ENCODE measurements at regions not wholly inside any gene's neighbourhood (a gene's known extent, or its start where the extent isn't known, plus 50 kb on each side); places are given as distances from the start of the nearest gene placed in this dataset.

DNA sequence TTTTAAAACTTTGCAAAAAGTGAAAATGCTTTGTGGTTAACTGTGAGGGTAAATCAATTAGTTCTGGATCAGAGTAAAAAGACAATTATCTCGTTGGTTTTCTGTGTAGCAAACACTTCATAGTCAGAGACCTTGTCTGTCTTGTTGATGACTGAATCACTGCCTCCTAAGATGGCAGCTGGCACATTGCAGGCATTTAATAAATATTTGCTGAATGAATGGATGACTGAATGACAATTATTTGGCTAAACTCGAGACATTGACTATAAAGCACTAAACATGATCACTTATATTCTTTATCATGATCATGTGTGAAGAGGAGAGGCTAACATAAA, 96.2 kb downstream of the MAIP1 start:
- DNase-seq (ENCODE audit: low spot score) = no peak
- intact Hi-C loops (cut with DNase I) = no loop called here

DNA sequence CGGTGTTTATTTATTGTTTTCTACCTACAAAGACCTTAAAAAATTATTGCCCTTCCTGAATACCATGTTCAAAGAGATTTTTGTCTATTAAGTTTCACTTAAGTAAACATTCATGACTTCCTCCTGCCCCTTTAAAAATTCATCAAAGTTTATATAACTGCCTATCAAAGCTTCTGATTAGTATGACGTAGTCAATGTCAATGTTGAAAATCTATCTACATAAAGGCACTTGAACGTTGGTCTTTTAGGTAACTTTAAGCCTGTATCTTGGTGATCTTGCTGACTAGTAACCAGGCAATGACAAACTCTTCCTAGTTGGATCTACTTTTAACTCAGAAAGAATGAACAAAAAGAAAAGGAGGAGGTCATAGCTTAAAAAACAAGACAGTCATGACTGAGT, 97.2 kb downstream of the MAIP1 start:
- DNase-seq (ENCODE audit: low spot score) = no peak
- intact Hi-C loops (cut with DNase I) = no loop called here

GRCh38 chr2:200054681-200055468, 99.5 kb downstream of the MAIP1 start:
- intact Hi-C loops (cut with DNase I) = no loop called here
- no peak for DNase-seq (ENCODE audit: low spot score)

DNA sequence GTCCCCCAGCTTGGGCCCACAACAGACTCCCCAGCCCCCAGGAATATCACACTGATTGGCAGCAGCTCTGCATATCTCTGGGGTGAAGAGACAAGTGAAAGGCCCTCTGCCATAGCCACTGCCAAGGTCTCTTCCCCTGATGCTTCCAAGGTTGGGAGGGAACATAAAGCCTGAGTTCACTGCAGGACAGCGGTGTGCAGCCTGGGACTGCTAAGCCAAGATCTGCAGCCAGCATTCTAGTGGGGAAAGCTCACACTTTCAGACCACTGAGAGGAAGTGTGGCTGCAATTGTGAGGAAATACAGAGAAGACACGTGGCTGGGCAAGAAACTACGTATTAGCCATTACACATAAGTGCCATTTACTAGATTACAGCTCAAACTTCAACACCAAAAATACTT, 100.7 kb downstream of the MAIP1 start:
- no peak for DNase-seq (ENCODE audit: low spot score)
- intact Hi-C loops (cut with DNase I) = no loop called here

DNA sequence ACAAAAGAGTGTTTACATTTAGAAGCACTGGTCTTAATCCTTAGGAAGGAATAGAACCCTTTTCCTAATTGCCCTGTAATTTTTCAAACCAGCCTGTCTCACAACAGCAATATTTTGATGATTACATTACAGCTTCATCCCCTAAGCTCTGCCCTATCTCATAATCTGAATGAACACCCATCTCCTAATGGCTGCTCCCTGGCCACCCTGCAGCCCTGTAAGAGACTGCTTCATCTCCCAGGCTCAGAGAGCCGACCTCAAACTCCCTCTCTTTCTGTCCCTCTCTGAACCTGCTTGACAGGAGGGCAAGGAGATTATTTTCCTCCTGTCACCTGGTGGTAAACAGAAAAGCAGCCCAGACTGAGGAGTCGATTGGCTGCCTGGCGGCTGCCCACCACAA, 107.8 kb downstream of the MAIP1 start:
- no peak for DNase-seq (ENCODE audit: low spot score)
- intact Hi-C loops (cut with DNase I) = no loop called here

GRCh38 chr2:200064879-200065278, 109.5 kb downstream of the MAIP1 start:
- intact Hi-C loops (cut with DNase I) = no loop called here
- no peak for DNase-seq (ENCODE audit: low spot score)

- intact Hi-C loops (cut with DNase I) = no loop called here
- DNase-seq (ENCODE audit: low spot score) = no peak
Measured at GRCh38 chr2:200065477-200065876, 110.1 kb downstream of the MAIP1 start.

DNA sequence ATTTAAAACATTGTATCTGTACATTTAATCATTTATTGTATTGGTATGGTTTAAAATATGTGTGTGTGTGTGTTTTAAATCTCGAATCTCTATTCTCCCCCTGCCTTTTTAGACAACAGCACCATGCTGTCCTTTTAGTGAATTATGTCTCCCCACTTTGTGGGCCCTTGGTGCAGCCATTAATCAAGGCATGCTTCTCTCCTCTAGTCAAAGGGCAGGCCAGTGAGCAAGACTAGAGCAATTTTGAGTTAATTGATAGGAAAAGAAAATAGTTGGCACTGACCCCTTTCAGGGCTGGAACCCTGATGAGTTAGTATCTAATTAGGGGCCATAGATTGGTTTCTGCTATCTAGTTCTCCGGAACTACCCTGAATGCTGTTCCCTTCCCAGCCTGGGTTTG, 111.0 kb downstream of the MAIP1 start:
- intact Hi-C loops (cut with DNase I) = no loop called here

GRCh38 chr2:200068642-200069041, 113.3 kb downstream of the MAIP1 start:
- intact Hi-C loops (cut with DNase I) = no loop called here
- DNase-seq (ENCODE audit: low spot score) = no peak

More for the DNA sequence above, 111.0 kb downstream of the MAIP1 start:
- DNase-seq (ENCODE audit: low spot score) = no peak

GRCh38 chr2:200077210-200077650, 121.8 kb downstream of the MAIP1 start:
- DNase-seq (ENCODE audit: low spot score) = no peak
- intact Hi-C loops (cut with DNase I) = no loop called here

DNA sequence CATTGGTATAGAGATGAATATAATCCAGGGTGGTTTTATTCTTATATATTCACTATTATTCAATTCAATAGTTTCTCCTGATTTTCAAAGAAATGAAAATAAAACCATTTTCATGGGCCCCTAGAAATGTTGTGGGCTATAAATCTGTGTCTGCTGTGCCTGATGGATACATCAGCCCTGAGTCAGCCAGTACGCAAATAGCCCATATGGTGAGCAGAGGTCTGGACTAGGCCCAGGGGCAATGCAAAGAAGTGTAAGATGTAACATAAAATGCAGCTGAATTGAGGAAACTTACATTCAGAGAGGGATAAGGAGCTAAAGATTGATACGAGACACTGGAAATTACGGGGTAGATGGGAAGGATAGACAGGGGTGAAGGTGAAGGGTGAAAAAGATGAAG, 122.5 kb downstream of the MAIP1 start:
- DNase-seq (ENCODE audit: low spot score) = no peak
- intact Hi-C loops (cut with DNase I) = no loop called here

- intact Hi-C loops (cut with DNase I) = no loop called here
- DNase-seq (ENCODE audit: low spot score) = no peak
Measured at GRCh38 chr2:200079356-200079755, 124.0 kb downstream of the MAIP1 start.

DNA sequence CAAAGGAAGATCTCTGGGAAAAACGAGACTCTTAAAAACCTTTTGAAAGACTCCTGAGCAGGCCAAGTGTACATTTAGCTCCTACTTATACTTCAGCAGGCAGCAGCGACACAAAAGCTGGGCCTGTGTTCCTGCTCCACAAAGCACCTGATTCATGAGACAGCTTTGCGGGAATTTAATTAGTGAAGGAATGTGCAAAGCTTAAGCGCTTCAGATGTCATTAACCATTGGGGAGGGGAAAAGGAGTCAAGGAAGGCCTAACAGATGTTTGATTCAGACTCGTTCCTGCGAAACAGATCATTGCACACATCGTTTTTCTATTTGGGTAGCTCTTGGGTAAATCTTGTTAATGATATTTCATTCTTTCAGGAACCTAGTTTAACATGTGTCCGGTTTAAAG, 125.9 kb downstream of the MAIP1 start:
- no peak for DNase-seq (ENCODE audit: low spot score)
- intact Hi-C loops (cut with DNase I) = no loop called here

DNA sequence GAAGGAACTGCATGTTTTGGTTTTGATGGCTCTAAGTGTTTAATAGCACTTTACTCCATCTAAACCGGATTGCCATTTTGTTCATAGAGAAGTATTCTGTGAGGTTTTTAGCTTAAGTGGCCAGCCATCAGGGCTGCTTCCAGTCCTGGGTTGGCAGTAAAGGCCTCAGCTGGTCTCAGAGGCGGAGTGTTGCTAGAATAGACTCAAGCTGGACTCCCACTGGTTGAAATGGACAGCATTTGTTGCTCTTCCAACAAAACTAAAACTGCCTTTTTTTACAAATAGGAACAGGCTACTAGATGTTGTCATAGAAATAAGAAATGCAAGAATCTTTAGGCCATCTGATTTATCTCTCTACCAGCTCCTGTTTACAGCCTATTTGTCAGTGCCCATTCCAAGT, 126.4 kb downstream of the MAIP1 start:
- intact Hi-C loops (cut with DNase I) = no loop called here
- no peak for DNase-seq (ENCODE audit: low spot score)

DNA sequence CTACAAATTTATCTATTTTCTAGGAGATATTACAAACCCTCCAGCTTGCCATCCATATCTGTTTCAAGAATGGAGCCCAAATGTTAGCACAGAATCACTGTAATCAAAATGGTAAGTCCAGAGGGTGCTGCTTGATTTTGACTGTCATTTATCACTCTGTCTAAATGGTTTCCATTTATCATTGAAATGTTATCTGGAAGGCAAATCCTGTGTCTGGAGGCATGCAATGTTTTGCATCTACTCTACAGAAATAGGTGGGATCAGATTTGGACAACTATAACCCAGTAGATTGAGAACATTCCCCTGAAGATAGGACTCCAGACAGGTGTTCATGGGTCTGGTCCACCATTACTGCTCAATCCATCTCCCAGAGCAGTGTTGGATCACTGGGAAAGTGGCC, 128.7 kb downstream of the MAIP1 start:
- DNase-seq (ENCODE audit: low spot score) = no peak
- intact Hi-C loops (cut with DNase I) = no loop called here

- no peak for DNase-seq (ENCODE audit: low spot score)
- intact Hi-C loops (cut with DNase I) = no loop called here
Measured at GRCh38 chr2:200086911-200087310, 131.5 kb downstream of the MAIP1 start.

DNA sequence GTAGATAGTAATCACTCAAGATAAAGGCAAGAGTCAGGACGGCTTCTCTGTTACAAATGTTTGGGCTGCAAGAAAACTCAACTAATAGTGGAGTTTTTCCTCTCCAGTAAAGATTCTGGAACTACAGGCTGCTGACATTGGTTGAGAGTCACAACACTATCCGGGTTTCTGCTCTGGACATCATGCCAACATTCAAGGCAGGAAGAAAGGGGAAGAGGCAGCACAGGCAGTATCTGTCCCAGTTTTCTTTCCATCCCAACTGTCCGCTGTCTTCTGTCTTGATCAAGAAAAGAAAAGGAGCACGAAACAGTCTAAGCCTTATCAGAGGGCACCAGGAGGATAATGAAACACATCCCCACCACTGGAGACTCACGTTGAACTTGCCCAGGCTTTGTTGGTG, 132.1 kb downstream of the MAIP1 start:
- no peak for DNase-seq (ENCODE audit: low spot score)
- intact Hi-C loops (cut with DNase I) = no loop called here

- DNase-seq (ENCODE audit: low spot score) = no peak
- intact Hi-C loops (cut with DNase I) = no loop called here
Measured at GRCh38 chr2:200089040-200089755, 133.8 kb downstream of the MAIP1 start.

DNA sequence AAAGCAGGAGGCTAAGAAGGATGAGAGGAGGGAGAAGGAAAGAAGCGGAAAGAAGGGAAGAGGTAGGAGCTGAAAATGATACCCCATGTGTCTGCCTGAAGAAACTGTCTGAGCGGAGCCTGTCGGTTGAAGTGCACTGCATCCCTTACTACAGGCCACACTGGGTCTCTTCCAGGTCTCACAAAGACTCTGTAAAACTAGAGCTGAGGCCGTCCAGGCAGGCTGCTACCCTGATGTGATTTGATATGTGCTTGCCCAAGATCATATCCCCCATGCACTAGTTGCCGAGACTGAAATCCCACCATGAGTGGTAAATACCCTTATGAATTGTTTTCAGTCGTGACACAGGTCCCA, 134.4 kb downstream of the MAIP1 start:
- intact Hi-C loops (cut with DNase I) = no loop called here
- no peak for DNase-seq (ENCODE audit: low spot score)

DNA sequence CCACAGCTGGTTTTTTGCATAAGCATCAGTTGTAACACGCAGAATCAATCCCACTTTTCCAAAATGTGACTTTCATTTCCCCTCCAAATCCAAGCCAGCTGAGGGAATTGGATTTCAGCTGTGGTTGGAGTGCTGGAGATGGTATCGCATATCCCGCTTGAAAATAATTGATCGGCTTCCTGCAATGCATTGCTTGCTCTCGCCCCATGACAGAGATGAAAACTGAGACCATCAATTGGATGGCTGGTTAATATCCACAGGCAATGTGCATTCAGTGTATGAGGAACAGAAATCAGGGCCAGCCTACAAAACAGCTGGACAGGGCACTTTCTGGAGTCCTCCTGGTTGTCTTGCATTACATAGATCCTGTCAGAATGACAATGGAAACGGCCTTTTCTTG, 135.3 kb downstream of the MAIP1 start:
- intact Hi-C loops (cut with DNase I) = no loop called here
- no peak for DNase-seq (ENCODE audit: low spot score)

DNA sequence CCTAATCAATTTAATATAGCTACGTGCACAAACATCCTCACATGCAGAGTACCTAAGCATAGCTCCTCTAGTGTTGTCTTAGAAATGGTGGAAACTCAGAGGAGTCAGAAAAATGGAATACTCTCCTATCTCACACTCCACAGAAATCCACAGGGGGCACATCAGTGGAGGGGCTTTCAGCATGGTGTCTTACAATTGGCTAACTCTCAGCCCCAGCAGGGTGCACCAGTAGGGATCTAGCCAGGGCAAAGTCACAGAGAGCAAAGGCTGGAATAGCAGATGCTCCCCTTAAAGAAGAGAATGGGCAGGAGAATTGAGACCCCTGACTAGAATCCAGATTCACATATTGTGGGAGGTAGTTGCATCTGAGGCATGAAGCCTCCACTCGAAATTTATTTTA, 135.7 kb downstream of the MAIP1 start:
- DNase-seq (ENCODE audit: low spot score) = no peak
- intact Hi-C loops (cut with DNase I) = no loop called here

GRCh38 chr2:200092235-200092634, 136.9 kb downstream of the MAIP1 start:
- no peak for DNase-seq (ENCODE audit: low spot score)
- intact Hi-C loops (cut with DNase I) = no loop called here
